ENCODE measurements at regions not wholly inside any gene's neighbourhood (a gene's known extent, or its start where the extent isn't known, plus 50 kb on each side); places are given as distances from the start of the nearest gene placed in this dataset.
"Not testable (repeated sequence)": the region's sequence is repeated elsewhere in the genome, so short reads cannot be mapped to it uniquely, and the experiment has no call there.

- Histone ChIP-seq H3K4me1 (ENCODE audit: control insufficient read depth, extremely low read depth, insufficient read depth, low read length) (no peaks in the 10 kb centered on the region), H3K27me3 (ENCODE audit: control insufficient read depth, extremely low read depth, insufficient read depth, low read length) (no peaks in the 10 kb centered on the region), H3K79me2 (ENCODE audit: control insufficient read depth, insufficient read depth, low read length) (no peaks in the 10 kb centered on the region), H3K4me3 (ENCODE audit: control insufficient read depth in 2 of 3, extremely low read depth in 1 of 3, insufficient read depth in 2 of 3, low read depth in 1 of 3, low read length in 3 of 3) (no peak overlapping the region), H3K9ac (ENCODE audit: control insufficient read depth, extremely low read depth, insufficient read depth, low read length) (no peak overlapping the region), H2AFZ (ENCODE audit: control insufficient read depth, low read length) (no peak overlapping the region), H3K4me2 (ENCODE audit: control insufficient read depth, extremely low read depth, insufficient read depth, low read depth, low read length) (no peak overlapping the region), H3K36me3 (ENCODE audit: control insufficient read depth in 2 of 2, extremely low read depth in 1 of 2, insufficient read depth in 2 of 2, low read length in 2 of 2) (no peaks in the 10 kb centered on the region), H3K27ac (ENCODE audit: control insufficient read depth, insufficient read depth, low read length) (no peak overlapping the region), H4K20me1 (ENCODE audit: control insufficient read depth, extremely low read depth, insufficient read depth, low read length) (no peaks in the 10 kb centered on the region), H3K9me3 (ENCODE audit: control insufficient read depth, low read depth, low read length) (no peaks in the 10 kb centered on the region), H3K9me1 (ENCODE audit: control insufficient read depth, extremely low read depth, insufficient read depth, low read length) (no peaks in the 10 kb centered on the region)
- TF ChIP-seq EZH2 (IDR thresholded peaks at IDR 0.05; ENCODE audit: low read length) (no peak), CTCF (optimal IDR thresholded peaks at IDR 0.05 in 1 of 3, IDR thresholded peaks at IDR 0.05 in 1 of 3, conservative IDR thresholded peaks at IDR 0.05 in 1 of 3; ENCODE audit: extremely low read depth in 1 of 3, insufficient read depth in 2 of 3, low read length in 3 of 3) (no peak)
- dilution Hi-C loops (cut with MboI; ENCODE audit: extremely low pct_ligation_motif_present, low sequenced_read_pairs) = no loop called here
- FAIRE-seq = no peak
- no peak for DNase-seq (ENCODE audit: low read depth, low spot score)
These were observed 1755.9 kb downstream of the TP53TG3F start for GRCh38 chr16:35215287-35215686.

- FAIRE-seq; H3K9me3 ChIP-seq (ENCODE audit: control insufficient read depth, low read depth, low read length); H4K20me1 ChIP-seq (ENCODE audit: control insufficient read depth, extremely low read depth, insufficient read depth, low read length); H3K4me3 ChIP-seq (ENCODE audit: control insufficient read depth in 2 of 3, extremely low read depth in 1 of 3, insufficient read depth in 2 of 3, low read depth in 1 of 3, low read length in 3 of 3); H3K79me2 ChIP-seq (ENCODE audit: control insufficient read depth, insufficient read depth, low read length); H3K36me3 ChIP-seq (ENCODE audit: control insufficient read depth in 2 of 2, extremely low read depth in 1 of 2, insufficient read depth in 2 of 2, low read length in 2 of 2); H3K4me2 ChIP-seq (ENCODE audit: control insufficient read depth, extremely low read depth, insufficient read depth, low read depth, low read length); H3K27ac ChIP-seq (ENCODE audit: control insufficient read depth, insufficient read depth, low read length); DNase-seq (ENCODE audit: low read depth, low spot score); dilution Hi-C loops (cut with MboI; ENCODE audit: extremely low pct_ligation_motif_present, low sequenced_read_pairs); H3K9ac ChIP-seq (ENCODE audit: control insufficient read depth, extremely low read depth, insufficient read depth, low read length); H2AFZ ChIP-seq (ENCODE audit: control insufficient read depth, low read length); H3K9me1 ChIP-seq (ENCODE audit: control insufficient read depth, extremely low read depth, insufficient read depth, low read length); H3K27me3 ChIP-seq (ENCODE audit: control insufficient read depth, extremely low read depth, insufficient read depth, low read length); H3K4me1 ChIP-seq (ENCODE audit: control insufficient read depth, extremely low read depth, insufficient read depth, low read length): not testable (repeated sequence)
These were observed 1756.8 kb downstream of the TP53TG3F start for GRCh38 chr16:35216261-35216660.

- no peak overlapping the region for H3K9ac ChIP-seq (ENCODE audit: control insufficient read depth, extremely low read depth, insufficient read depth, low read length)
- H3K79me2 ChIP-seq (ENCODE audit: control insufficient read depth, insufficient read depth, low read length) = no peaks in the 10 kb centered on the region
- no peak overlapping the region for H2AFZ ChIP-seq (ENCODE audit: control insufficient read depth, low read length)
- H3K27ac ChIP-seq (ENCODE audit: control insufficient read depth, insufficient read depth, low read length) = no peak overlapping the region
- TF ChIP-seq EZH2 (IDR thresholded peaks at IDR 0.05; ENCODE audit: low read length) (no peak), CTCF (optimal IDR thresholded peaks at IDR 0.05 in 1 of 3, IDR thresholded peaks at IDR 0.05 in 1 of 3, conservative IDR thresholded peaks at IDR 0.05 in 1 of 3; ENCODE audit: extremely low read depth in 1 of 3, insufficient read depth in 2 of 3, low read length in 3 of 3) (no peak)
- no peaks in the 10 kb centered on the region for H3K27me3 ChIP-seq (ENCODE audit: control insufficient read depth, extremely low read depth, insufficient read depth, low read length)
- no peaks in the 10 kb centered on the region for H3K9me3 ChIP-seq (ENCODE audit: control insufficient read depth, low read depth, low read length)
- H3K36me3 ChIP-seq (ENCODE audit: control insufficient read depth in 2 of 2, extremely low read depth in 1 of 2, insufficient read depth in 2 of 2, low read length in 2 of 2) = no peaks in the 10 kb centered on the region
- no peak overlapping the region for H3K4me2 ChIP-seq (ENCODE audit: control insufficient read depth, extremely low read depth, insufficient read depth, low read depth, low read length)
- H3K9me1 ChIP-seq (ENCODE audit: control insufficient read depth, extremely low read depth, insufficient read depth, low read length) = no peaks in the 10 kb centered on the region
- no peaks in the 10 kb centered on the region for H3K4me1 ChIP-seq (ENCODE audit: control insufficient read depth, extremely low read depth, insufficient read depth, low read length)
- no peak for DNase-seq (ENCODE audit: low read depth, low spot score)
- no peaks in the 10 kb centered on the region for H4K20me1 ChIP-seq (ENCODE audit: control insufficient read depth, extremely low read depth, insufficient read depth, low read length)
- FAIRE-seq = no peak
- dilution Hi-C loops (cut with MboI; ENCODE audit: extremely low pct_ligation_motif_present, low sequenced_read_pairs) = no loop called here
- no peak overlapping the region for H3K4me3 ChIP-seq (ENCODE audit: control insufficient read depth in 2 of 3, extremely low read depth in 1 of 3, insufficient read depth in 2 of 3, low read depth in 1 of 3, low read length in 3 of 3)
These were observed 1762.2 kb downstream of the TP53TG3F start for GRCh38 chr16:35221482-35222185.

Data from keratinocyte (primary cell).